HFFc6 (cell line): ENCODE measurements at regions not wholly inside any gene's neighbourhood (a gene's known extent, or its start where the extent isn't known, plus 50 kb on each side); places are given as distances from the start of the nearest gene placed in this dataset.

Source experiments
- DNase-seq: peaks from one replicate; pipeline ENCODE4 v3.0.0-alpha.2; 2018
- H3K27ac Mint-ChIP-seq: 2 replicates; pipeline ENCODE4 v1.8.0; 2020; ENCODE audit warnings: mild to moderate bottlenecking, mixed read lengths
- H3K27me3 Mint-ChIP-seq: 2 replicates; pipeline ENCODE4 v1.8.0; 2021; ENCODE audit warnings: mild to moderate bottlenecking, moderate library complexity, mixed read lengths; ENCODE audit not compliant: insufficient read depth
- H3K36me3 Mint-ChIP-seq: 2 replicates; pipeline ENCODE4 v1.8.0; 2021; ENCODE audit warnings: low read depth, mixed read lengths
- H3K4me1 Mint-ChIP-seq: 2 replicates; pipeline ENCODE4 v1.8.0; 2020; ENCODE audit warnings: low read depth, mixed read lengths
- H3K4me3 Mint-ChIP-seq: 2 replicates; pipeline ENCODE4 v1.8.0; 2020; ENCODE audit warnings: mild to moderate bottlenecking, moderate library complexity, mixed read lengths
- H3K9me3 Mint-ChIP-seq: 2 replicates; pipeline ENCODE4 v1.8.0; 2020; ENCODE audit warnings: mild to moderate bottlenecking, mixed read lengths
- CTCF ChIP-seq: fragments of 200-600 bp; sonication (generic); IDR thresholded peaks from 2 replicates; pipeline ENCODE4 v1.5.0; 2021; ENCODE audit warnings: antibody characterized with exemption, mild to moderate bottlenecking

DNA sequence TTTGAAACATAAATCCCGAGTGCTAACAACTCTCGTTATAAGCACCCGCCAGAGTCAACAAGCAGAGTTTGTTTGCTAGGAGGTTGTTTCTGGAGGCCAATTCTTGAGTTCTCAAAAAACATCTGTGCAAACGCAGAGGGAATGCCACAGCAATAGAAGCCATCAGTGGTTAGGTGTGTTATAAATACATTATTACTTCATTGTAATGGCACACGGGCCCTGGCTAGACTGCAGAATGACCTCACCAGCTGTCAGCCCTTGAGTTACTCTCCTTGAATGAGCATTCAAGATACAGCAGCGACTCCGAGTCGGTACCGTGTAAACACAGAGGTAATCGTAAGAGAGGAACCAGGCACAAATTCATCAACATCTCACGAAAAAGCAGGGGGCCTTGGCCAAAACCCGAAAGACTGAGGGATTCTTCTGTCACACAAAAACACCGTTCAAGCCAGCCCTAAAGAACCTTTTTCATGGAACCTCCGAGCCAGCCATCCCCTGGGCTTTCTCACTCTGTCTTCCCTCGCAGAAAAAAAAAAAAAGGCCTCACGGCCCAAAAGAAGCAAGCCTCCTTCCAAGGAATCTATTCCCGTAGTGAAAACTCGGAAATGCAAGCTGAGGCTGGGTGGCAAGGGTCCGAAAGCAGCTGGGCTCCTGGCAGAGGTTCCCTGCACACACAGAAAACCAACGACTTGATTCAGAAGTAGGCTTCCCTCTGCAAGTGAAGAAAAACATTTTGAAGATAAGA lies 133.7 kb upstream of the MEIS1 start:
- Mint-ChIP-seq H3K27me3 (peaks cover 2% of the 10 kb centered on the region), H3K4me3 (no peak overlapping the region), H3K27ac (no peak overlapping the region), H3K9me3 (no peaks in the 10 kb centered on the region), H3K4me1 (no peaks in the 10 kb centered on the region), H3K36me3 (no peaks in the 10 kb centered on the region)
- TF ChIP-seq CTCF = no peak
- no peak for DNase-seq

DNA sequence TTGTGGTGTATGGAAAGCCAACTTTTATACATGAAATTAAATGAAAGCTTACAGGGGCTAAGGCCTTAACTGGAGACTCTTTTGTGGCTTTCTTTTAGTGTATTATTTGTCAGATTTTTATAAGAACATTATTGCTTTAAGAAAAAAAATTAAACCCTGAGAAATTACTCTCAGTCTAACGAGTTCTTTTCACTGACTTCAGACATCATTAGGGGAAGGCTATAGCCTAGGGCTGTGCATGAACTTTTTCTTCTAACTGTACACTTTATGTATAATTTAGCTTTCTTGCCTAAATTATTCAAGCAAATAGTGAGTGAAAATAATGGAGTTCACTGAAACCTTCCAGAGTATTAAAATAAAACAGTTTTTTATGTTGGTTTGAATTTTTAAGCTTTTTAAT lies 151.1 kb upstream of the MEIS1 start:
- TF ChIP-seq CTCF = no peak
- Mint-ChIP-seq H3K4me1 (no peaks in the 10 kb centered on the region), H3K36me3 (no peaks in the 10 kb centered on the region), H3K4me3 (no peak overlapping the region), H3K9me3 (peaks cover 9% of the 10 kb centered on the region; the same call in 1 of the 2 replicates), H3K27ac (no peak overlapping the region), H3K27me3 (no peaks in the 10 kb centered on the region)
- no peak for DNase-seq

GRCh38 chr2:66281980-66282379 lies 152.9 kb upstream of the MEIS1 start:
- Mint-ChIP-seq H3K4me1 (no peaks in the 10 kb centered on the region), H3K9me3 (peaks cover 8% of the 10 kb centered on the region; the same call in 1 of the 2 replicates), H3K36me3 (no peaks in the 10 kb centered on the region), H3K27me3 (no peaks in the 10 kb centered on the region), H3K4me3 (no peak overlapping the region), H3K27ac (no peak overlapping the region)
- DNase-seq = no peak
- TF ChIP-seq CTCF = no peak

GRCh38 chr2:66279024-66279423 lies 155.9 kb upstream of the MEIS1 start:
- no peak for DNase-seq
- no peak for TF ChIP-seq CTCF
- Mint-ChIP-seq H3K27ac (no peak overlapping the region), H3K4me1 (no peaks in the 10 kb centered on the region), H3K4me3 (no peak overlapping the region), H3K36me3 (no peaks in the 10 kb centered on the region), H3K9me3 (no peaks in the 10 kb centered on the region), H3K27me3 (peaks cover 1% of the 10 kb centered on the region; the same call in 1 of the 2 replicates)

GRCh38 chr2:66275984-66276383 lies 158.9 kb upstream of the MEIS1 start:
- H3K4me3 Mint-ChIP-seq = no peak overlapping the region
- H3K4me1 Mint-ChIP-seq = no peaks in the 10 kb centered on the region
- DNase-seq = no peak
- H3K27me3 Mint-ChIP-seq = peaks cover 1% of the 10 kb centered on the region; the same call in 1 of the 2 replicates
- H3K9me3 Mint-ChIP-seq = no peaks in the 10 kb centered on the region
- H3K27ac Mint-ChIP-seq = no peak overlapping the region
- no peaks in the 10 kb centered on the region for H3K36me3 Mint-ChIP-seq
- peak; percentile 39 for TF ChIP-seq CTCF
